Head of caudate nucleus (tissue), 42 donors: ENCODE measurements at regions not wholly inside any gene's neighbourhood (a gene's known extent, or its start where the extent isn't known, plus 50 kb on each side); places are given as distances from the start of the nearest gene placed in this dataset.
A peak's percentile ranks its signal among the peaks of the same experiment; 100 is the strongest.

Experiments used
- DNase-seq, 42 donors: peaks; one replicate each; pipeline versions ENCODE4 v3.0.0 to v3.0.0-alpha.2; 2020 to 2021; ENCODE audit warnings: mixed read lengths in 7 of 42
- intact Hi-C: fragments of 100-400 bp; cut with DNase I; formaldehyde crosslinking; loops from one replicate; pipeline ENCODE4 v1.15.0; 2022

- intact Hi-C loops = no loop called here
- no peak for DNase-seq
Observed at GRCh38 chr21:35779690-35780570, 280.4 kb downstream of the SETD4 start.

- intact Hi-C loops = no loop called here
Observed at GRCh38 chr21:35779167-35779566, 281.2 kb downstream of the SETD4 start.

GRCh38 chr21:35777081-35777480 is 283.2 kb downstream of the SETD4 start:
- no peak for DNase-seq

More at GRCh38 chr21:35779167-35779566, 281.2 kb downstream of the SETD4 start:
- DNase-seq = no peak

GRCh38 chr21:35775778-35776544 is 284.4 kb downstream of the SETD4 start:
- intact Hi-C loops = no loop called here
- no peak for DNase-seq

More at GRCh38 chr21:35777081-35777480, 283.2 kb downstream of the SETD4 start:
- intact Hi-C loops = no loop called here

GRCh38 chr21:35770101-35770945 is 290.0 kb downstream of the SETD4 start:
- intact Hi-C loops = no loop called here

GRCh38 chr21:35768187-35768586 is 292.1 kb downstream of the SETD4 start:
- intact Hi-C loops = no loop called here
- no peak for DNase-seq

More at GRCh38 chr21:35770101-35770945, 290.0 kb downstream of the SETD4 start:
- no peak for DNase-seq

GRCh38 chr21:35764586-35764985 is 295.7 kb downstream of the SETD4 start:
- no peak for DNase-seq
- intact Hi-C loops = no loop called here

GRCh38 chr21:35764077-35764476 is 296.2 kb downstream of the SETD4 start:
- no peak for DNase-seq
- intact Hi-C loops = no loop called here

GRCh38 chr21:35754583-35754982 is 305.7 kb downstream of the SETD4 start:
- intact Hi-C loops = no loop called here
- DNase-seq = no peak

- intact Hi-C loops = no loop called here
Observed at GRCh38 chr21:35753308-35753707, 307.0 kb downstream of the SETD4 start.

GRCh38 chr21:35751171-35751570 is 309.2 kb downstream of the SETD4 start:
- intact Hi-C loops = no loop called here
- no peak for DNase-seq

More at GRCh38 chr21:35753308-35753707, 307.0 kb downstream of the SETD4 start:
- no peak for DNase-seq

- intact Hi-C loops = no loop called here
- no peak for DNase-seq
Observed at GRCh38 chr21:35749904-35750303, 310.4 kb downstream of the SETD4 start.

GRCh38 chr21:35748678-35749314 is 311.5 kb downstream of the SETD4 start:
- peak in 4 of 42 donors; percentile 2 to 21 (median 4) for DNase-seq
- intact Hi-C loops = no loop called here

GRCh38 chr21:35743571-35743970 is 316.8 kb downstream of the SETD4 start:
- intact Hi-C loops = no loop called here

GRCh38 chr21:35738347-35738961 is 321.9 kb downstream of the SETD4 start:
- no peak for DNase-seq
- intact Hi-C loops = no loop called here

More at GRCh38 chr21:35743571-35743970, 316.8 kb downstream of the SETD4 start:
- no peak for DNase-seq

- peak in 33 of 42 donors; percentile 4 to 56 (median 27) for DNase-seq
- intact Hi-C loops = no loop called here
Observed at GRCh38 chr21:35737899-35738346, 322.4 kb downstream of the SETD4 start.

GRCh38 chr21:35737449-35737848 is 322.9 kb downstream of the SETD4 start:
- intact Hi-C loops = no loop called here
- DNase-seq = no peak

- DNase-seq = no peak
- intact Hi-C loops = no loop called here
Observed at GRCh38 chr21:35732788-35733187, 327.5 kb downstream of the SETD4 start.
